Progenitor cell of endocrine pancreas (in vitro differentiated cells): ENCODE measurements at regions not wholly inside any gene's neighbourhood (a gene's known extent, or its start where the extent isn't known, plus 50 kb on each side); places are given as distances from the start of the nearest gene placed in this dataset.

Source experiments
- DNase-seq: peaks from one replicate; pipeline ENCODE4 v3.0.0; 2021; ENCODE audit warnings: low spot score; ENCODE audit not compliant: unreplicated experiment
- H3K27ac Mint-ChIP-seq: 2 replicates; pipeline ENCODE4 v1.8.0; 2021; ENCODE audit warnings: mild to moderate bottlenecking, moderate library complexity, mixed read lengths
- H3K27me3 Mint-ChIP-seq: 2 replicates; pipeline ENCODE4 v1.8.0; 2021; ENCODE audit warnings: mixed read lengths
- H3K36me3 Mint-ChIP-seq: 2 replicates; pipeline ENCODE4 v1.8.0; 2022; ENCODE audit warnings: mixed read lengths; ENCODE audit not compliant: insufficient read depth
- H3K4me1 Mint-ChIP-seq: 2 replicates; pipeline ENCODE4 v1.8.0; 2021; ENCODE audit warnings: low read depth, mixed read lengths
- H3K4me3 Mint-ChIP-seq: 2 replicates; pipeline ENCODE4 v1.8.0; 2021; ENCODE audit warnings: low read depth, mild to moderate bottlenecking, moderate library complexity, mixed read lengths
- H3K9me3 Mint-ChIP-seq: 2 replicates; pipeline ENCODE4 v1.8.0; 2021; ENCODE audit warnings: low read depth, mixed read lengths
- TF ChIP-seq, protein P1 (sequence below): fragments of 200-600 bp; sonication (generic); IDR thresholded peaks from one replicate; pipeline ENCODE4 v1.5.0; 2021; ENCODE audit warnings: antibody characterized with exemption, mild to moderate bottlenecking; ENCODE audit not compliant: unreplicated experiment

DNA sequence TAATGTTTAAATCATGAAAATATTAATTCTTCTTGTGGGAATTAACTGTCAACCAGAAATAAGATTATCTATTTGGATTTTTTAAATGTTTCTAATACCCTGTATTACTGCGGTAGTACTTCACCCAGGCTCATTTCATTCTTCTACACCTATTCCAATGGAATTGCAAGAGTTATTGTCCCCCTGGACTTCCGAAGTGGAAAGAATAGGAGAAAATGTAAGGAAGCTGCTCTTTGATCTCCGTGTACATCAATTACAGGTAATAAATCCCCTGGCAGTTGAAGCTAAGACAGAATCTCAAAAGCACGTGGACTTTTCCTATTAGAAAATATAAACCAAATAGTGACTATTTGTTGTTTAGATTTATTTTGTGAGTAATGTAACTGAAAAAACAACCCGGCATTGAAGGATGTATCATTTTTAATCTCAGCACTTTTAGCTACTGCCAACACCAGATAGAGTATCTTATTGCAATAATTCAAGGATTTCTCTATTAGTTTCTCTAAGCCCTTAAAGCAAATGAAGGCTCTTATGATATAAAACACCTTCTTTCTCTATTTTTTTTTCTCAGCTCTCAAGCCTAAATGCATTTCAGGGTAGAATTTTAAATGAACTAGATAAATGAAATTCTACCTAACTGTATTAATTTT, 77.3 kb downstream of the MZT1 start:
- no peaks in the 10 kb centered on the region for H3K36me3 Mint-ChIP-seq
- H3K9me3 Mint-ChIP-seq, result no peaks in the 10 kb centered on the region
- H3K27me3 Mint-ChIP-seq, result peaks cover 4% of the 10 kb centered on the region
- H3K4me1 Mint-ChIP-seq, result peaks cover 4% of the 10 kb centered on the region
- no peak for DNase-seq
- TF ChIP-seq, protein P1, sequence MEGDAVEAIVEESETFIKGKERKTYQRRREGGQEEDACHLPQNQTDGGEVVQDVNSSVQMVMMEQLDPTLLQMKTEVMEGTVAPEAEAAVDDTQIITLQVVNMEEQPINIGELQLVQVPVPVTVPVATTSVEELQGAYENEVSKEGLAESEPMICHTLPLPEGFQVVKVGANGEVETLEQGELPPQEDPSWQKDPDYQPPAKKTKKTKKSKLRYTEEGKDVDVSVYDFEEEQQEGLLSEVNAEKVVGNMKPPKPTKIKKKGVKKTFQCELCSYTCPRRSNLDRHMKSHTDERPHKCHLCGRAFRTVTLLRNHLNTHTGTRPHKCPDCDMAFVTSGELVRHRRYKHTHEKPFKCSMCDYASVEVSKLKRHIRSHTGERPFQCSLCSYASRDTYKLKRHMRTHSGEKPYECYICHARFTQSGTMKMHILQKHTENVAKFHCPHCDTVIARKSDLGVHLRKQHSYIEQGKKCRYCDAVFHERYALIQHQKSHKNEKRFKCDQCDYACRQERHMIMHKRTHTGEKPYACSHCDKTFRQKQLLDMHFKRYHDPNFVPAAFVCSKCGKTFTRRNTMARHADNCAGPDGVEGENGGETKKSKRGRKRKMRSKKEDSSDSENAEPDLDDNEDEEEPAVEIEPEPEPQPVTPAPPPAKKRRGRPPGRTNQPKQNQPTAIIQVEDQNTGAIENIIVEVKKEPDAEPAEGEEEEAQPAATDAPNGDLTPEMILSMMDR, result no peak
- no peak overlapping the region for H3K27ac Mint-ChIP-seq
- H3K4me3 Mint-ChIP-seq, result no peak overlapping the region

GRCh38 chr13:72648513-72649065, 78.8 kb downstream of the MZT1 start:
- Mint-ChIP-seq H3K27me3 (peaks cover 4% of the 10 kb centered on the region), H3K9me3 (no peaks in the 10 kb centered on the region), H3K36me3 (no peaks in the 10 kb centered on the region), H3K4me3 (no peak overlapping the region), H3K27ac (no peak overlapping the region), H3K4me1 (peaks cover 4% of the 10 kb centered on the region)
- TF ChIP-seq, protein P1, result peak; percentile 42
- DNase-seq, result no peak

GRCh38 chr13:72647422-72647821, 80.0 kb downstream of the MZT1 start:
- Mint-ChIP-seq H3K36me3 (no peaks in the 10 kb centered on the region), H3K9me3 (no peaks in the 10 kb centered on the region), H3K4me1 (peaks cover 4% of the 10 kb centered on the region), H3K4me3 (no peak overlapping the region), H3K27ac (no peak overlapping the region), H3K27me3 (peaks cover 4% of the 10 kb centered on the region)
- no peak for DNase-seq
- TF ChIP-seq, protein P1, result no peak

DNA sequence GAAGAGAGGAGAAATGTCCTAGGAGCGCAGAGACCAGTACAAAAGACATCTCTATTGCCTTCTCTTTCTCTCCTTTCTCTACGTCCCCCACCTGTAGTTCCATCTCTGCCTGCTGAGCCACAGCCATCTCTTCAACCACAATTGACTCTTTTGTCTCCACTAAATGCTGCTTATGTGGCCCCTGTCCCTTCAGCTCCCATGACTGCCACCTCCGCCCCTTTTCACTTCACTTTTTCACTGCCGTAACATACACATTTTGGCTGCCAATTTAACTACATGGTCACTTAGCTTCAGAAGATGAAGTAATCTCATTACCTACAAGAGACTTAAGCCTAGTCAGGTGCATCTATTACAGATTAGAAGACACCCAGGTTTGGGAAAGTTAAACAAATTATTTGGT, 81.9 kb downstream of the MZT1 start:
- no peaks in the 10 kb centered on the region for H3K4me1 Mint-ChIP-seq
- no peak overlapping the region for H3K27ac Mint-ChIP-seq
- TF ChIP-seq, protein P1, result no peak
- H3K36me3 Mint-ChIP-seq, result no peaks in the 10 kb centered on the region
- DNase-seq, result no peak
- H3K27me3 Mint-ChIP-seq, result peaks cover 4% of the 10 kb centered on the region
- no peaks in the 10 kb centered on the region for H3K9me3 Mint-ChIP-seq
- no peak overlapping the region for H3K4me3 Mint-ChIP-seq

- H3K9me3 Mint-ChIP-seq, result no peaks in the 10 kb centered on the region
- DNase-seq, result no peak
- no peaks in the 10 kb centered on the region for H3K4me1 Mint-ChIP-seq
- no peaks in the 10 kb centered on the region for H3K36me3 Mint-ChIP-seq
- no peak overlapping the region for H3K27ac Mint-ChIP-seq
- H3K4me3 Mint-ChIP-seq, result no peak overlapping the region
- TF ChIP-seq, protein P1, result peak; percentile 60
- H3K27me3 Mint-ChIP-seq, result peaks cover 4% of the 10 kb centered on the region
Measured at GRCh38 chr13:72643311-72643989, 84.0 kb downstream of the MZT1 start.
